ENCODE measurements at regions not wholly inside any gene's neighbourhood (a gene's known extent, or its start where the extent isn't known, plus 50 kb on each side); places are given as distances from the start of the nearest gene placed in this dataset.

GRCh38 chr6:123716506-123716905 is 79.8 kb upstream of the TRDN start:
- peaks cover 0 to 4% of the 10 kb centered on the region in 2 experiments; a peak in 1 of 4 replicates for H3K4me1 ChIP-seq (ENCODE audit: control insufficient read depth in 1 of 2, insufficient read depth in 2 of 2, low read depth in 1 of 2, low read length in 1 of 2)
- H3K27me3 ChIP-seq (ENCODE audit: insufficient read depth): no peaks in the 10 kb centered on the region
- no peak overlapping the region for H2AFZ ChIP-seq (ENCODE audit: low read depth)
- H3K9me3 ChIP-seq: no peaks in the 10 kb centered on the region
- H3K27ac ChIP-seq (ENCODE audit: low read depth in 2 of 2, low read length in 1 of 2): no peak overlapping the region
- no peaks in the 10 kb centered on the region for H3F3A ChIP-seq (replicated peaks; ENCODE audit: insufficient read depth)
- no peak overlapping the region for H3K4me2 ChIP-seq
- TF ChIP-seq USF2 (IDR thresholded peaks at IDR 0.05; ENCODE audit: borderline replicate concordance, low read depth, low read length) (no peak), TCF12 (IDR thresholded peaks at IDR 0.05) (no peak), NFIC (IDR thresholded peaks at IDR 0.05; ENCODE audit: borderline replicate concordance) (no peak), FOSL2 (IDR thresholded peaks at IDR 0.05; ENCODE audit: borderline replicate concordance, low read depth) (no peak), GABPA (IDR thresholded peaks at IDR 0.05; ENCODE audit: low read depth) (no peak), MEF2A (IDR thresholded peaks at IDR 0.05; ENCODE audit: borderline replicate concordance, low read depth) (no peak), SIN3A (IDR thresholded peaks at IDR 0.05; ENCODE audit: borderline replicate concordance, low read depth, low read length) (no peak), RXRA (IDR thresholded peaks at IDR 0.05; ENCODE audit: borderline replicate concordance, low read depth) (no peak), GATA2 (CRISPR knock-in tag; IDR thresholded peaks at IDR 0.05) (no peak), RCOR1 (IDR thresholded peaks at IDR 0.05; ENCODE audit: low read length) (no peak)
- TF ChIP-seq, protein P1, sequence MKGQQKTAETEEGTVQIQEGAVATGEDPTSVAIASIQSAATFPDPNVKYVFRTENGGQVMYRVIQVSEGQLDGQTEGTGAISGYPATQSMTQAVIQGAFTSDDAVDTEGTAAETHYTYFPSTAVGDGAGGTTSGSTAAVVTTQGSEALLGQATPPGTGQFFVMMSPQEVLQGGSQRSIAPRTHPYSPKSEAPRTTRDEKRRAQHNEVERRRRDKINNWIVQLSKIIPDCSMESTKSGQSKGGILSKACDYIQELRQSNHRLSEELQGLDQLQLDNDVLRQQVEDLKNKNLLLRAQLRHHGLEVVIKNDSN (IDR thresholded peaks at IDR 0.05; ENCODE audit: borderline replicate concordance, low read depth): no peak
- TF ChIP-seq, protein P2, sequence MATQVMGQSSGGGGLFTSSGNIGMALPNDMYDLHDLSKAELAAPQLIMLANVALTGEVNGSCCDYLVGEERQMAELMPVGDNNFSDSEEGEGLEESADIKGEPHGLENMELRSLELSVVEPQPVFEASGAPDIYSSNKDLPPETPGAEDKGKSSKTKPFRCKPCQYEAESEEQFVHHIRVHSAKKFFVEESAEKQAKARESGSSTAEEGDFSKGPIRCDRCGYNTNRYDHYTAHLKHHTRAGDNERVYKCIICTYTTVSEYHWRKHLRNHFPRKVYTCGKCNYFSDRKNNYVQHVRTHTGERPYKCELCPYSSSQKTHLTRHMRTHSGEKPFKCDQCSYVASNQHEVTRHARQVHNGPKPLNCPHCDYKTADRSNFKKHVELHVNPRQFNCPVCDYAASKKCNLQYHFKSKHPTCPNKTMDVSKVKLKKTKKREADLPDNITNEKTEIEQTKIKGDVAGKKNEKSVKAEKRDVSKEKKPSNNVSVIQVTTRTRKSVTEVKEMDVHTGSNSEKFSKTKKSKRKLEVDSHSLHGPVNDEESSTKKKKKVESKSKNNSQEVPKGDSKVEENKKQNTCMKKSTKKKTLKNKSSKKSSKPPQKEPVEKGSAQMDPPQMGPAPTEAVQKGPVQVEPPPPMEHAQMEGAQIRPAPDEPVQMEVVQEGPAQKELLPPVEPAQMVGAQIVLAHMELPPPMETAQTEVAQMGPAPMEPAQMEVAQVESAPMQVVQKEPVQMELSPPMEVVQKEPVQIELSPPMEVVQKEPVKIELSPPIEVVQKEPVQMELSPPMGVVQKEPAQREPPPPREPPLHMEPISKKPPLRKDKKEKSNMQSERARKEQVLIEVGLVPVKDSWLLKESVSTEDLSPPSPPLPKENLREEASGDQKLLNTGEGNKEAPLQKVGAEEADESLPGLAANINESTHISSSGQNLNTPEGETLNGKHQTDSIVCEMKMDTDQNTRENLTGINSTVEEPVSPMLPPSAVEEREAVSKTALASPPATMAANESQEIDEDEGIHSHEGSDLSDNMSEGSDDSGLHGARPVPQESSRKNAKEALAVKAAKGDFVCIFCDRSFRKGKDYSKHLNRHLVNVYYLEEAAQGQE (IDR thresholded peaks at IDR 0.05; ENCODE audit: low read depth, low read length): no peak
- H4K20me1 ChIP-seq (ENCODE audit: insufficient read depth): no peaks in the 10 kb centered on the region
- no peaks in the 10 kb centered on the region for H3K79me2 ChIP-seq (ENCODE audit: insufficient read depth)
- WGBS (ENCODE audit: low lambda C conversion rate): 0% methylated on average over 3 of the region's 3 CpGs
- H3K9me2 ChIP-seq: no peaks in the 10 kb centered on the region
- no peak for DNase-seq
- no peak overlapping the region for H3K4me3 ChIP-seq (ENCODE audit: low read depth in 2 of 2, low read length in 1 of 2)
- no peak overlapping the region for H3K9ac ChIP-seq
- no peaks in the 10 kb centered on the region for H3K36me3 ChIP-seq (replicated peaks in 1 of 2; ENCODE audit: control insufficient read depth in 1 of 2, insufficient read depth in 2 of 2, low read length in 1 of 2)
- CTCF ChIA-PET: interaction anchor here (0.6 to 2.9 kb wide), 7 partner anchors 11 to 847 kb away, joined by 3 to 13 read pairs (median 8); no protein-coding TSS in a partner anchor
- POLR2A ChIA-PET: no interaction called here
